Left lobe of liver (tissue), 2 donors: ENCODE measurements at regions not wholly inside any gene's neighbourhood (a gene's known extent, or its start where the extent isn't known, plus 50 kb on each side); places are given as distances from the start of the nearest gene placed in this dataset.
"Not testable (repeated sequence)": the region's sequence is repeated elsewhere in the genome, so short reads cannot be mapped to it uniquely, and the experiment has no call there.

ENCODE experiments used
- ATAC-seq: fragments of 200-7000 bp; cut with Tn5 transposase; one replicate; pipeline ENCODE4 v1.9.1; 2020; ENCODE audit warnings: mild to moderate bottlenecking, moderate library complexity
- DNase-seq: peaks from one replicate; pipeline ENCODE4 v3.0.0-alpha.2; 2020; ENCODE audit warnings: low spot score
- donor health status: DM: no; HTN: no; CAD: no; lungs with moderate emphysema.
- donor health status: DM: no; HTN: yes; CAD: no.

GRCh38 chrX:102784550-102784949 lies 64.0 kb downstream of the GPRASP3 start:
- DNase-seq (no peak), ATAC-seq (no peak)

GRCh38 chrX:102787283-102787682 lies 66.7 kb downstream of the GPRASP3 start:
- no peak for DNase-seq
- no peak for ATAC-seq

GRCh38 chrX:102808336-102808735 lies 87.8 kb downstream of the GPRASP3 start:
- DNase-seq: no peak

DNA sequence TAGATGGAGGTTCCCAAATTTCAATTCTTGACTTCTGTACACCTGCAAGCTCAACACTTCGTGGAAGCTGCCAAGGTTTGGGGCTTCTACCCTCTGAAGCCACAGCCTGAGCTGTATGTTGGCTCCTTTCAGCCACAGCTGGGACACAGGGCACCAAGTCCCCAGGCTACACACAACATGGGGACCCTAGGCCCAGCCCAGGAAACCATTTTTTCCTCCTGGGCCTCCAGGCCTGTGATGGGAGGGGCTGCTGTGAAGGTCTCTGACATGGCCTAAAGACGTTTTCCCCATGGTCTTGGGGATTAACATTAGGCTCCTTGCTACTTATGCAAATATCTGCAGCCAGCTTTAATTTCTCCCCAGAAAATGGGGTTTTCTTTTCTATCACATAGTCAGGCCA lies 97.7 kb downstream of the GPRASP3 start:
- DNase-seq, ATAC-seq: not testable (repeated sequence)

More at GRCh38 chrX:102808336-102808735, 87.8 kb downstream of the GPRASP3 start:
- ATAC-seq: no peak

DNA sequence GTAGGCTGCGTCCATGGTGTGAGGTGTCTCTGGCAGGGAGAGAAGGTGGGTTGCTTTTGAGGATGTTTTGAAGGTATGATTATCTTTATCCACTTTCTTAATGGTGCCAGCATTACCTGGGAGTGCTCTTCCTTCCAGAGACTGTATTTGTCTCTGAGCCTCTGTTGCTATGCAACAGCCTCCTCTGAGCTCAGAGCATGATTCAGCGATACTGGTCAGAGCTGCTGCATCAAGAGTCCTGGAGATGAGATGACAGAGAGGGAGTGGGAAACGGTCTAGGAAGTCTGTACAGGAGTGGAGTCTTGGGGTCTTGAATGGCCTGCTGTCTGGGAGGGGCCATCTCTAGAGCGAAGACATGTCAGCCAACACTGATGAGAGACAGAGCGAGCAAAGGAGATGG lies 104.4 kb upstream of the RAB40AL start:
- ATAC-seq (no peak), DNase-seq (no peak)

- DNase-seq (no peak), ATAC-seq (no peak)
Observed at GRCh38 chrX:102833136-102833535, 103.9 kb upstream of the RAB40AL start.

GRCh38 chrX:102835504-102836146 lies 101.4 kb upstream of the RAB40AL start:
- no peak for DNase-seq
- peak; percentile 80 for ATAC-seq

GRCh38 chrX:102837847-102838246 lies 99.2 kb upstream of the RAB40AL start:
- ATAC-seq: no peak
- no peak for DNase-seq

DNA sequence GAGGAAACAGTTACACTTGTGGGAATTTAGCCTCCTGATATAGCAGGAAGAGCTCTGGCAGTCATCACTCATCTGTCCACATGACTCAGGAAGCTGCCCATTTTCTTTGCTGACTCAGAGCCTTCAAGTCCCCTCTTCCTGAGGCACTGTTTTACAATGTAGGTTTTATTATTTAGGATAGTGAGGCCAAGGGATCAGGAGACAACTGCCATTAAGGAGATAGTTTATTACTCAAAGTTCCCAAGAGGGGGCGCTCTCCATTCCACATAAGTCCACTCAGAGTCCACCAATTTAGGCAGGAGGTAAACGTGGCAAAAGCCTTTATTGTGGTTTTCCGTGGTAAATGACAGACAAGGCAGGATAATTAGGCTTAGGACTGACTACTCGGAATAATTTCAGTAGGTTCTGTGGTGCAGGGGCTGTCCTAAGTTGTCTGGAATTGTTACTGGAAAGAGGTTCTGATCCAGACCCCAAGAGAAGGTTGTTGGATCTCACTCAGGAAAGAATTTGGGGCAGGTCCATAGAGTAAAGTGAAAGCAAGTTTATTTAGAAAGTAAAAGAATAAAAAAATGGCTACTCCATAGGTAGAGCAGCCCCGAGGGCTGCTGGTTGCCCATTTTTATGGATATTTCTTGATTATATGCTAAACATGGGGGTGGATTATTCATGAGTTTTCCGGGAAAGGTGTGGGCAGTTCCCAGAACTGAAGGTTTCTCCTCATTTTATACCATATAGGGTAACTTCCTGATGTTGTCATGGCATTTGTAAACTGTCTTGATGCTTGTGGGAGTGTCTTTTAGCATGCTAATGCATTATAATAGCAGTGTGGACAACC lies 96.0 kb upstream of the RAB40AL start:
- no peak for DNase-seq
- no peak for ATAC-seq

GRCh38 chrX:102841706-102842003 lies 95.4 kb upstream of the RAB40AL start:
- ATAC-seq: no peak
- no peak for DNase-seq

GRCh38 chrX:102845020-102845419 lies 92.1 kb upstream of the RAB40AL start:
- ATAC-seq: no peak
- no peak for DNase-seq

DNA sequence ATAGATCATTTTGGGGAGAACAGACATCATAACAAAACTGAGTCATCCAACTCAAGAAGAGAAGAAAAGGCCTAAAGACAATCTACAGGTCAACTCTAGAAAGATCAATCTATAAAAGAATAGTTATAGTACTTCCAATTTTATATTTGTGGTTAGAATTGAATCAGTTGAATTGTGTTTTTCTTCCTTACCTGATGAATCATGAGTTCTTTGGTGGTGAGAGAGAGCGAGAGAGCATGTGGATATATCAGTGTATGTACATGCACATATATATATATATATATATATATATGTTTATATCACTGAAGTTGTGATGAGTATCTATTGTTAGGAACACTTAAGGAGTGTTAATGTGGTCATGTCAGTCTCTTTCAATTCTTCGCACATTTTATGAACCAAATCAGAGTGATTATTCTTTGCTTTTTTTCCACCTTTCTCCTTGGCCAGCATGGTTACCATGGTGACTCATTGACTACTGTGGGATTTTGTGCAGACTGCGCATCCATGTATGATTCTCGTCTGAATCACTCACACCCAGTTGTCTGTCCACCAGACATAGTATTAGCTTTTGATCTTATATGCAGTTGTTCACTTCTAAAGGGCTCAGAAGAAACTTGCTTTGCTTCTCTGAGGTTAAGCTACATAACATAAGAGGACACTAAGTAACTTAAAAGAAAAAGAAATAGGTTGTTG lies 90.4 kb upstream of the RAB40AL start:
- ATAC-seq (no peak), DNase-seq (no peak)

DNA sequence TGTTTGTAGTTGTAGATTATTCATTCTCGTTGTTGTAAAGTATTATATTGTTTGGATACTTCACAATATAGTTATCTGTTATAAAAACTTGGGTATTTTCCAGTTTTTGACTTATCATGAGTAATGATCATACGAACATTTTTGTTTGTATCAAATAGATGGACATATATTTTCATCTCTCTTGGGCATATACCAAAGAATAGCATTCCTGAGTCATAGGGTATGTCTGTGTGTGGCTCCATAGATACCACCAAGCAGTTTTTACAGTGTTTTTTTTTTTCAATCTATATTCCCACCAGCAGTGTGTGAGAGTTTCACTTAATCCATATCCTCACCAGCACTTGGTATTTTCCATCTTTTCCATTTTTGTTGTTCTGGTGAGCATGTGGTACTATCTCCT lies 89.7 kb upstream of the RAB40AL start:
- DNase-seq (no peak), ATAC-seq (no peak)

GRCh38 chrX:102849396-102849795 lies 87.7 kb upstream of the RAB40AL start:
- DNase-seq (no peak), ATAC-seq (no peak)

DNA sequence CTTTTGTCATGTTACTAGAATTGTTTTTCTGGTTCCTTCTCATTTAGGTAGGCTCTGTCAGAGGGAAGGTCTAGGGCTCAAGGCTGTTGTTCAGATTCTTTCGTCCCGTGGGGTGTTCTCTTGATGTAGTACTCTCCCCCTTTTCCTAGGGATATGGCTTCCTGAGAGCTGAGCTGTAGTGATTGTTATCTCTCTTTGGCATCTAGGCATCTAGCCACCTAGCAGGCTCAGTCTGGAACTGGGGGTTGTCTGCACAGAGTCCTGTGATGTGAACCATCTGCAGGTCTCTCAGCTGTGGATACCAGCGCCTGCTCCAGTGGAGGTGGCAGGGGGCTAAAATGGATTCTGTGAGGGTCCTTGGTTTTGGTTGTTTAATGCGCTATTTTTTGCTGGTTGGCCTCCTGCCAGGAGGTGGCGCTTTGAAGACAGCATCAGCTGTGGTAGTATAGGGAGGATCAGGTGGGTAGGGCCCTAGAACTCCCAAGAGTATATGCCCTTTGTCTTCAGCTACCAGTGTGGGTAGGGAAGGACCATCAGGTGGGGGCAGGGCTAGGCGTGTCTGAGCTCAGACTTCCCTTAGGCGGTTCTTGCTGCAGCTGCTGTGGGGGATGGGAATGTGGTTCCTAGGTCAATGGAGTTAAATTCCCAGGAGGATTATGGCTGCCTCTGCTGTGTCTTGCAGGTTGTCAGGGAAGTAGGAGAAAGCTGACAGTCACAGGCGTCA lies 78.1 kb upstream of the RAB40AL start:
- not testable (repeated sequence) for DNase-seq, ATAC-seq

DNA sequence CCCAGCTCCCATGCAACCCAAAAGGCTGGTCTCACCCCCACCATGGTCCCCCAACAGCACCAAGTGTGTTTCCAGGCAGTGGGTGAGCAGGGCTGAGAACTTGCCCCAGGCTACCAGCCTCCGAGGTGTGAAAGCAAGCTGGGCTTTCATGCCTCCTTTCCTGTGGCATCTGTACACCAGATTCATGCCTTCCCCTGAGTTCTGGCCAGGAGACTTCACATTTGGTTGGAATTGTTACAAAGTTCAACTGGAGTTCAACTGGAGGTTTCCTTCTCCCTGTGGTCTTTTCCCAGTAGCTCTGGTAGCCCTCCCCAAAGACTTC lies 77.6 kb upstream of the RAB40AL start:
- no peak for DNase-seq
- no peak for ATAC-seq

- DNase-seq: no peak
- no peak for ATAC-seq
Observed at GRCh38 chrX:102860235-102860634, 76.8 kb upstream of the RAB40AL start.

DNA sequence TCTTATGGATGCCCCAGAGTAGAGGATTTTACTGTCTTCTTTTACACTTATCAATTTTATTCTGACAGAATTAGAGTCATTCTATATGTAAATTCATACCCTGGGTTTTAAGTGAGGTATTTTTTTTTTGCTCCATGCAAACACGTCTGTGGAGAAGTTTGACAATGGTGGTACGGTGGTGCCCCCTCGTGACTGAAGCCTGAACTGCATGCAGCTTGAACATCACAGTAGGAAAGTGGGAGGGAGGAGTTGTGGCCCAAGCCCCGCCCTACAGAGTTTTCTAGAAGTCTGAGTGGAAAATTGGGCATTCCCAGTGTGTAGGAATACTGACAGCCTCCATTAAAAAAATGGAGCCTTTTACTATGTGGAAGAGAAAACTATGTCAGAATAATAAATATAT lies 73.3 kb upstream of the RAB40AL start:
- DNase-seq (peak; percentile 74), ATAC-seq (peak; percentile 100)

DNA sequence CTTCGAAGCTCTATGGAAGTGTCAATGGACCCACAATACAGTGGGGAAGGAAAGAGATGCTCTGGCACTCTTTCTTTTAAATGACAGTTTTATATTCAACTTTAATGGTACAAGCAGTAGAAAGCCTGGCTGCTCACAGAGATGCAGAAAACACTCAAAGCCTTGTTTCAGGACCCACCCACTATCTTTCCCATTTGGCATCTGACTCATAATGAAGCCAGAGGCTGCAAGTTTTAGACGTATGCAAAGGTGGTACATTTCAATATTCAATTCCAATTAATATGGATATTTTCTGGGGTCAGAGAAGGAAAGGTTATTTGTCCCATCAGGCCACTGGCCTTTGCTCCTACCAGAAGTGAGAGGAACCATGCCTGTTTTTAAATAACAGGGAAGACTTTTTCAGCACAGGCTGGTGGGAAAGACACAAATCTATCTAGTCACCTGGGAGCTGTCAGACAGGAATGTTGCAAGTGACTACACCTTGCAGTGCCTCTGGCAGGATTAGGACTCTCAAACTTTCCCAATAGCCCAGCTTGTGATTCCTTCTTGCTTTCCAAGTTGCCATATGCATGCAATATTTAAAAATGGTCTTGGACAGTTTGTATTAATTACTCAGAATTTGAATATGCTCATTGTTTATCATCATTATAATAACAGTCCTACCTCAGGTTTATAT lies 70.0 kb upstream of the RAB40AL start:
- no peak for ATAC-seq
- DNase-seq: no peak

GRCh38 chrX:102883491-102883890 lies 53.6 kb upstream of the RAB40AL start:
- ATAC-seq (no peak), DNase-seq (no peak)
